AG09309 (cell line): ENCODE measurements at regions not wholly inside any gene's neighbourhood (a gene's known extent, or its start where the extent isn't known, plus 50 kb on each side); places are given as distances from the start of the nearest gene placed in this dataset.

ENCODE experiments used
- DNase-seq: peaks from one replicate; pipeline ENCODE4 v3.0.0-alpha.2; 2010; ENCODE audit warnings: low read depth
- H3K4me3 ChIP-seq: 2 replicates; pipeline ENCODE4 v1.5.1; 2011; ENCODE audit warnings: mild to moderate bottlenecking, low read depth, low read length, moderate library complexity; ENCODE audit not compliant: control insufficient read depth
- TF ChIP-seq, protein P1 (sequence below): IDR thresholded peaks from 2 replicates; pipeline ENCODE4 v1.5.1; 2011; ENCODE audit warnings: mild to moderate bottlenecking, low read depth, low read length, inconsistent platforms; ENCODE audit not compliant: insufficient read depth, control insufficient read depth; ENCODE audit errors: missing control alignments

DNA sequence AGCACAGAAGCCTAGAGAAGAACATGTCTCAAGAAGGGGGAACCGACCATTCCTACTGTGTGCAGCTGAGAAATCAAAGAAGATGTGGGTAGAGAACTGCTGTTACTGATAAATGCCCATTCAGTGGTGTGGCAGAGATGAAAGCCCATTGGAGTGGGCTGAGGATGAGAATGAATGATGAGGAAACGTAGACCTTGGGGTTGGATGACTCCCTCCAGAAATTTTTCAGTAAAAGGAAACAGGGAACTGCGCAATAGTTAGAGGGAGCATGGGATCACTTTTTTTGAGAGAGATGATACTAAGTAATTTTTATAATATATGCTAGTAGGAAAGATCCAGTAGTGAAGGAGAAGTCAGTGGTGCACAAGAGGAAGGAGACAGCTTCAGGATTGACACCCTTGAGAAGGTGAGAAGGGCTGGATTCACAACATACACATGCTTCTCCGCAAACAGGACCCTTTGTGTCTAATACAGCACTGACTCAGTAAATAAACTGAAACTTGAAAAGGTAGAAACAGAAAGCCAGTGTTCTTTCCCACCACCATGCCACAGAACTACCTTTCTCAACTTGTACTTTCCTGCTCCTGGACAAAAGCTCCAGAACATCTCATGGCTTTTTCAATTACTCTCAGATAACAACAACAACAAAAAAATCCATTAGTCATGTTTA, 104.7 kb upstream of the IL6 start:
- TF ChIP-seq, protein P1, sequence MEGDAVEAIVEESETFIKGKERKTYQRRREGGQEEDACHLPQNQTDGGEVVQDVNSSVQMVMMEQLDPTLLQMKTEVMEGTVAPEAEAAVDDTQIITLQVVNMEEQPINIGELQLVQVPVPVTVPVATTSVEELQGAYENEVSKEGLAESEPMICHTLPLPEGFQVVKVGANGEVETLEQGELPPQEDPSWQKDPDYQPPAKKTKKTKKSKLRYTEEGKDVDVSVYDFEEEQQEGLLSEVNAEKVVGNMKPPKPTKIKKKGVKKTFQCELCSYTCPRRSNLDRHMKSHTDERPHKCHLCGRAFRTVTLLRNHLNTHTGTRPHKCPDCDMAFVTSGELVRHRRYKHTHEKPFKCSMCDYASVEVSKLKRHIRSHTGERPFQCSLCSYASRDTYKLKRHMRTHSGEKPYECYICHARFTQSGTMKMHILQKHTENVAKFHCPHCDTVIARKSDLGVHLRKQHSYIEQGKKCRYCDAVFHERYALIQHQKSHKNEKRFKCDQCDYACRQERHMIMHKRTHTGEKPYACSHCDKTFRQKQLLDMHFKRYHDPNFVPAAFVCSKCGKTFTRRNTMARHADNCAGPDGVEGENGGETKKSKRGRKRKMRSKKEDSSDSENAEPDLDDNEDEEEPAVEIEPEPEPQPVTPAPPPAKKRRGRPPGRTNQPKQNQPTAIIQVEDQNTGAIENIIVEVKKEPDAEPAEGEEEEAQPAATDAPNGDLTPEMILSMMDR = no peak
- DNase-seq = no peak
- no peak overlapping the region for H3K4me3 ChIP-seq

DNA sequence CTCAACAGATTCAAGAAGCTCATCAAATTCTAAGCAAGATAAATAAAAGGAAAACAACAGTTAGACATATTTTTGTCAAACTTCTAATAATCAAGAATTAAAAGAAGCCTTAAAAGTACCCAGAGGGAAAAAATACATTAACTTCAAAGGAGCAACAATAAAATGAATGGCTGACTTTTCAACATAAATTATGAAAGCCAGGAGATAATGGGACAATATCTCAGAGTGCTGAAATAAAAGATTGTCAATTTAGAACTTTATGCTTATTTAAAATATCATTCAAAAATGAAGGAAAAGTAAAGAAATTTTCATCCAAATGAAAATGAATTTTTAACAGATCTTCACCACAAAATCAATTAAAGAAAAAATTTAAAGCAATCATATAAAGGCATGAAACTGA, 108.5 kb upstream of the IL6 start:
- DNase-seq = no peak
- TF ChIP-seq, protein P1 = no peak
- H3K4me3 ChIP-seq = no peak overlapping the region

DNA sequence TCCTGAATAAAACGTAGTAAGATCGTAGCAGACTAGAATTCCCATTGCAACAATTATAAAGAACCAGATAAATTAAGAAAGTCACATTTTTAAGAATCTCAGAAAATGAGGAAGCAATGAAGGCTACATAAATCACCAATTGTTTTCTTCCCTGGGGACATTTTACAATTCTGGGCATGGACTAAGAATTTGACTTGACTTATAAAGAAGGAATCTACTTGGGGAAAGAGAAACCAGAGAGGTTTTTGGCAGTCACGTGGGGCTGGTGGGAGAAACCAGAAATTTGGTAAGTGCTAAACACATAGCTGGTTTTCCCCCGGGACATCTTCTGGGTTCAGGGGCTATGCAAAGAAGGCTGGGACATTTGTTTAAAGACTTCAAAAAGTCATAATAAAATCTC, 109.8 kb upstream of the IL6 start:
- DNase-seq = no peak
- TF ChIP-seq, protein P1 = no peak
- no peak overlapping the region for H3K4me3 ChIP-seq

DNA sequence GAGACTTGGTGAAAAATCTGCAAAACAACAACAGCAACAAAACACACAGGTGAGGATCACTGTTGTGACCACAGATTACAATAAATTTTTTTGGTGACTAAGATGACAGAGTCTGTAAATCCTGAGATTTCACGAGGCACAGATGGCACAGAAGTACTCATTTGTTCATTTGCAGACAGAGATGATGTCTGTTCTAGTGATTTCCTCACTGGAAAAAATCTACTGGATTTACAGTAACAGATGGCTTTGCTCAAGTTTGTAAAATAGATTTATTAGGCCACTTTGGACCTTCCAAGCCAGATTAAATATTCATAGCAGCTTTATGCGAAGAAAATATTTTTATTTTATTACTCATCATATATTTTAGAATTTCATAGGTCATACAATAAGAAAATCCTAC, 113.5 kb upstream of the IL6 start:
- no peak overlapping the region for H3K4me3 ChIP-seq
- TF ChIP-seq, protein P1 = no peak
- peak; percentile 68 for DNase-seq

DNA sequence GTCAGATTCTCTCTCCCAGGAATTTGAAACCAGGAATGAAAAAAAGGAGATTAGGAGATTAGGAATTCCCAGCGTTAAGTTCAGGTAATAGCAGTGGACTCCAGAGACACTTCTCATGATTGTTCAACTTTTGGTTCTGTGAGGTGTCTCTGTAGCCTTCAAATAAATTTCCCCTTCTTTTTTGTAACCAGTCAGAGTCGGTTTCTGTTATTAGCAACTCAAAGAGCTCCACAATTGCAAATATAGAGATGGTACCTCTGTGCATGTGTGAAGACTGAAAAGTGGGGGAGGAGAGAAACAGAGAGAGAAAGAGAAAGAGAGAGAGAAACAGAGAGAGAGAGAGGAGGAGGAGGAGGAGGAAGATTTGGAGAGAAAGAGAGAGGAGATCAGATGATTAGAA, 112.8 kb upstream of the STEAP1B start:
- DNase-seq = no peak
- no peak overlapping the region for H3K4me3 ChIP-seq
- TF ChIP-seq, protein P1 = no peak

DNA sequence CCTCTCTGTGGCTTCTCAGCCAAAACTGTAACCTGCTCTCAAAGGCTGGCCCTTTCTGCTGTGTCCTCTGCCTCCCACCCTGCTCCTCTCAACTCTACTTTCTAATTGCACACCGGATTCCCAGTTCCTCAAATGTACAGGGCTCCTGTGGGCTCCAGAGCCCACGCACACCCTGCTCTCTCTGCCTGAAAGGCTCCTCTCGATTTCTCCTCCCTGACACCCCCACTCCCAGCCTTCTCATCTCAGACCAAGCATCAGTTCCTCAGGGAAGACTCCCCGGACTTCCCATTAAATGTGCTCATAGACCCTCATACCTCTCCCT, 111.7 kb upstream of the STEAP1B start:
- TF ChIP-seq, protein P1 = no peak
- no peak overlapping the region for H3K4me3 ChIP-seq
- no peak for DNase-seq

DNA sequence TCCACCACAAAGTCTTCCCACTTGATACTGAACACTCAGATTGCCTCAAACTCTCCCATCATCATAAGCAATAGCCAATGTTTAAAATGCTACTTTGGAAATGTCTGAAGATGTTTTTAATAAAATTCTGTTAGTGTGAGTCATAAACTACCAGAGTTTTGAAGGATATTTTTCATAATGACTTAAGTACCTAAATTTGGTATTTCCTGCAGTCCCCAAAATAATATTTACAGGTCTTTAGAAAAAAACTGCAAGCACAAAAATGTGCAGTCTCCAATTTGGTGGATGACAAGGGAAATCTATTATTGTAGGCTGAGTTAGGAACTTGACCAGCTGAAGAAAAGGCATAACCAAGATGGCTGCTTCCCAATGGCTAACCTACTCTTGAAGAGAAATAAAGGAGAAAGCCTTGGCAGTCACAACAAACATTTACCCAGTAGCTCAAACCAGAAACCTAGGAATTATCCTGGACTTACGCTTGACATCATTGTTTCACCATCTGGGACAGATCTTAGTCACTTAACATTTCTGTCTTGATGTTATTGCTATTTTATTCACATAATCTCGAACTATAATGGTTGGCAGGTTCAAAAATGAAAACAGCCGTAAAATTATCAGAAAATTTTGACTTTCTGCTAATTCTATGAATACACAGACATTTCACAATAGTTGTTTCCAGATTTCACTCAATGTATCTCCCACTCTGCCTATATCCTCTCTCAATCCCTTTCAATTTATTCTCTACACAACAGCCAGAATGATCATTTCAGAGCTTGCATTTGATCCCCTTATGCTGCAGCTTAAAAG, 111.2 kb upstream of the STEAP1B start:
- no peak overlapping the region for H3K4me3 ChIP-seq
- DNase-seq = no peak
- TF ChIP-seq, protein P1 = no peak
